ENCODE measurements at regions not wholly inside any gene's neighbourhood (a gene's known extent, or its start where the extent isn't known, plus 50 kb on each side); places are given as distances from the start of the nearest gene placed in this dataset.

- WGBS, 3 donors = 89 to 95% (median 90%) methylated on average over 5 of the region's 5 CpGs
- intact Hi-C loops (cut with DNase I) = no loop called here
- H3K4me3 ChIP-seq = no peak overlapping the region
- no peaks in the 10 kb centered on the region for H3K4me1 ChIP-seq
- no peaks in the 10 kb centered on the region for H3K27me3 ChIP-seq (ENCODE audit: insufficient read depth in 3 of 3, low read length in 2 of 3)
- H3K27ac ChIP-seq = no peak overlapping the region
- no peaks in the 10 kb centered on the region for H3K36me3 ChIP-seq (ENCODE audit: insufficient read depth in 1 of 2, low read depth in 1 of 2)
- no peak for TF ChIP-seq CTCF (IDR thresholded peaks at IDR 0.05)
- no peaks in the 10 kb centered on the region for H3K9me3 ChIP-seq
- peak; percentile 40 to 78 (median 62) for ATAC-seq
- peak in 1 of 2 donors; percentile 67 for DNase-seq
Observed at GRCh38 chr2:216956820-216957493, 97.1 kb upstream of the TNP1 start.

GRCh38 chr2:216951171-216951570 lies 91.3 kb upstream of the TNP1 start:
- Histone ChIP-seq H3K27ac (no peak overlapping the region), H3K27me3 (ENCODE audit: insufficient read depth in 3 of 3, low read length in 2 of 3) (no peaks in the 10 kb centered on the region), H3K9me3 (no peaks in the 10 kb centered on the region), H3K36me3 (ENCODE audit: insufficient read depth in 1 of 2, low read depth in 1 of 2) (no peaks in the 10 kb centered on the region), H3K4me3 (no peak overlapping the region), H3K4me1 (peaks cover 10% of the 10 kb centered on the region)
- intact Hi-C loops (cut with DNase I) = no loop called here
- no peak for TF ChIP-seq CTCF (IDR thresholded peaks at IDR 0.05)
- 67 to 90% (median 80%) methylated on average over 4 of the region's 4 CpGs for WGBS, 3 donors
- no peak for DNase-seq
- no peak for ATAC-seq

- Histone ChIP-seq H3K27ac (no peak overlapping the region), H3K4me1 (peaks cover 10% of the 10 kb centered on the region), H3K9me3 (no peaks in the 10 kb centered on the region), H3K27me3 (ENCODE audit: insufficient read depth in 3 of 3, low read length in 2 of 3) (no peaks in the 10 kb centered on the region), H3K36me3 (ENCODE audit: insufficient read depth in 1 of 2, low read depth in 1 of 2) (no peaks in the 10 kb centered on the region), H3K4me3 (no peak overlapping the region)
- TF ChIP-seq CTCF (IDR thresholded peaks at IDR 0.05) = no peak
- no peak for DNase-seq
- intact Hi-C loops (cut with DNase I) = no loop called here
- ATAC-seq = no peak
- 78 to 88% (median 85%) methylated on average over 2 of the region's 2 CpGs for WGBS, 3 donors
Observed at GRCh38 chr2:216950547-216950946, 90.7 kb upstream of the TNP1 start.

- Histone ChIP-seq H3K27ac (no peak overlapping the region), H3K4me1 (peaks cover 10% of the 10 kb centered on the region), H3K27me3 (ENCODE audit: insufficient read depth in 3 of 3, low read length in 2 of 3) (no peaks in the 10 kb centered on the region), H3K36me3 (ENCODE audit: insufficient read depth in 1 of 2, low read depth in 1 of 2) (no peaks in the 10 kb centered on the region), H3K9me3 (no peaks in the 10 kb centered on the region), H3K4me3 (no peak overlapping the region)
- peak in 3 of 4 donors; percentile 42 to 68 (median 44) for ATAC-seq
- peak in 1 of 2 donors; percentile 46 for DNase-seq
- WGBS, 3 donors = 54 to 71% (median 63%) methylated on average over 12 of the region's 12 CpGs
- intact Hi-C loops (cut with DNase I) = no loop called here
- no peak for TF ChIP-seq CTCF (IDR thresholded peaks at IDR 0.05)
Observed at GRCh38 chr2:216949700-216950413, 90.0 kb upstream of the TNP1 start.

All from psoas muscle (tissue), 7 donors.